HepG2 (cell line): ENCODE measurements at regions not wholly inside any gene's neighbourhood (a gene's known extent, or its start where the extent isn't known, plus 50 kb on each side); places are given as distances from the start of the nearest gene placed in this dataset.

ENCODE experiments used
- ATAC-seq: fragments of 200-7000 bp; cut with Tn5 transposase; 3 replicates; pipeline ENCODE4 v1.9.1; 2020; ENCODE audit warnings: mild to moderate bottlenecking, moderate library complexity
- BruUV-seq: library from RNA; stranded (reverse); fragments of 400-500 nt; replicated peaks from 2 replicates; lab custom pipeline; 2021; lab: Mats Ljungman, UMichigan
- CTCF ChIA-PET: fragments of 300-600 bp; formaldehyde crosslinking; extraction: SDS; loops from one replicate; lab custom pipeline; 2021; ENCODE audit warnings: low total read pairs, inconsistent platforms, low intra/inter-chr PET ratio; lab: Yijun Ruan, JAX
- POLR2A ChIA-PET: fragments of 350-600 bp; sonication (Branson Sonifier 250); formaldehyde crosslinking; loops from one replicate; lab custom pipeline; 2020; ENCODE audit warnings: antibody characterized with exemption, inconsistent platforms; lab: Yijun Ruan, JAX
- DNase-seq: peaks from one replicate; pipeline ENCODE4 v3.0.0-alpha.2; 2015; ENCODE audit warnings: low spot score
- FAIRE-seq: peaks from 3 replicates; lab custom pipeline; 2011; peaks lifted over from hg19 to GRCh38; lab: Jason Lieb, UNC
- H2AFZ ChIP-seq: one replicate; pipeline ENCODE4 v1.6.1; 2011; ENCODE audit warnings: low read length, inconsistent platforms
- H3K27ac ChIP-seq: fragments of 300-600 bp; 3 replicates; pipeline ENCODE4 v1.8.0; 2011; ENCODE audit warnings: mixed run types, mild to moderate bottlenecking, mixed read lengths, low read length, inconsistent platforms; ENCODE audit not compliant: insufficient read depth; ENCODE audit errors: extremely low read length
- H3K27me3 ChIP-seq, 2 experiments: fragments of 200-600 bp in 1 of 2; 2 replicates in 1 of 2; 3 replicates in 1 of 2; pipeline versions ENCODE4 v1.6.0 to v1.8.0; 2011; ENCODE audit warnings: low read length in 2 of 2, mild to moderate bottlenecking in 2 of 2, moderate library complexity in 2 of 2, inconsistent platforms in 1 of 2; ENCODE audit not compliant: insufficient read depth in 2 of 2, control insufficient read depth in 1 of 2
- H3K36me3 ChIP-seq, 2 experiments: fragments of 200-600 bp in 1 of 2; replicated peaks in 1 of 2; 2 replicates in 1 of 2; 3 replicates in 1 of 2; pipeline versions ENCODE4 v1.5.1 to v1.8.0; 2011; ENCODE audit warnings: low read length in 2 of 2, inconsistent platforms in 1 of 2; ENCODE audit not compliant: insufficient read depth in 2 of 2, control insufficient read depth in 1 of 2
- H3K4me1 ChIP-seq: 2 replicates; pipeline ENCODE4 v1.5.1; 2012; ENCODE audit warnings: low read length, inconsistent platforms; ENCODE audit not compliant: insufficient read depth
- H3K4me2 ChIP-seq: 2 replicates; pipeline ENCODE4 v1.6.0; 2011; ENCODE audit warnings: low read depth, low read length, inconsistent platforms
- H3K4me3 ChIP-seq, 3 experiments: fragments of 200-600 bp in 1 of 3; sonication (generic), shearing (Covaris generic) in 1 of 3; replicated peaks in 1 of 3; 2 replicates each; pipeline ENCODE4 v1.5.1; 2011 to 2016; ENCODE audit warnings: low read length in 3 of 3, inconsistent platforms in 2 of 3, low read depth in 2 of 3, mild to moderate bottlenecking in 2 of 3, control low read depth in 1 of 3, mixed read lengths in 1 of 3; ENCODE audit not compliant: insufficient read depth in 1 of 3
- H3K79me2 ChIP-seq: one replicate; pipeline ENCODE4 v1.6.1; 2011; ENCODE audit warnings: low read length, inconsistent platforms; ENCODE audit not compliant: insufficient read depth
- H3K9ac ChIP-seq: 2 replicates; pipeline ENCODE4 v1.6.0; 2011; ENCODE audit warnings: mild to moderate bottlenecking, low read depth, low read length, inconsistent platforms; ENCODE audit not compliant: insufficient read depth
- H3K9me3 ChIP-seq: 2 replicates; pipeline ENCODE4 v1.5.1; 2012; ENCODE audit warnings: mild to moderate bottlenecking, low read length
- H4K20me1 ChIP-seq: 2 replicates; pipeline ENCODE4 v1.6.0; 2011; ENCODE audit warnings: inconsistent platforms, mild to moderate bottlenecking, low read length, moderate library complexity; ENCODE audit not compliant: insufficient read depth
- ELF4 ChIP-seq: sonication (generic); formaldehyde crosslinking; IDR thresholded peaks from 2 replicates; pipeline ENCODE4 v1.5.0; 2020; ENCODE audit warnings: missing genetic modification reagents, mild to moderate bottlenecking, moderate library complexity, borderline replicate concordance
- FLYWCH1 ChIP-seq: sonication (generic); formaldehyde crosslinking; IDR thresholded peaks from 2 replicates; pipeline ENCODE4 v1.8.1; 2023; ENCODE audit warnings: mild to moderate bottlenecking, missing genetic modification reagents
- PRPF4 ChIP-seq: fragments of 200-400 bp; formaldehyde crosslinking; IDR thresholded peaks from 2 replicates; pipeline ENCODE4 v1.6.1; 2016; ENCODE audit warnings: low read length, low read depth; ENCODE audit not compliant: poor library complexity, severe bottlenecking
- RELA ChIP-seq: sonication (generic); formaldehyde crosslinking; IDR thresholded peaks from 2 replicates; pipeline ENCODE4 v1.4.0; 2020; ENCODE audit warnings: missing genetic modification reagents
- TFDP2 ChIP-seq: sonication (generic); formaldehyde crosslinking; IDR thresholded peaks from 2 replicates; pipeline ENCODE4 v1.4.0; 2020; ENCODE audit warnings: missing genetic modification reagents
- THAP9 ChIP-seq: sonication (generic); formaldehyde crosslinking; IDR thresholded peaks from 2 replicates; pipeline ENCODE4; 2020; ENCODE audit warnings: missing genetic modification reagents, mild to moderate bottlenecking, borderline replicate concordance
- ZFP36L1 ChIP-seq: sonication (generic); formaldehyde crosslinking; IDR thresholded peaks from 2 replicates; pipeline ENCODE4 v1.8.0; 2022; ENCODE audit warnings: mild to moderate bottlenecking, missing genetic modification reagents, moderate library complexity
- ZFP91 ChIP-seq: sonication (generic); formaldehyde crosslinking; IDR thresholded peaks from 2 replicates; pipeline ENCODE4 v1.9.0; 2022; ENCODE audit warnings: missing genetic modification reagents, mild to moderate bottlenecking, borderline replicate concordance
- ZNF282 ChIP-seq: fragments of 450-650 bp; IDR thresholded peaks from 2 replicates; pipeline ENCODE4 v1.6.1; 2018; ENCODE audit not compliant: partially characterized antibody
- ZNF30 ChIP-seq: sonication (generic); formaldehyde crosslinking; IDR thresholded peaks from 2 replicates; pipeline ENCODE4 v1.5.0; 2020; ENCODE audit warnings: mild to moderate bottlenecking, missing genetic modification reagents
- ZNF724P ChIP-seq: sonication (generic); formaldehyde crosslinking; IDR thresholded peaks from 2 replicates; pipeline ENCODE4 v1.8.0; 2022; ENCODE audit warnings: missing genetic modification reagents, borderline replicate concordance
- ZNF746 ChIP-seq: sonication (generic); formaldehyde crosslinking; IDR thresholded peaks from 2 replicates; pipeline ENCODE4 v1.8.0; 2022; ENCODE audit warnings: mild to moderate bottlenecking, missing genetic modification reagents
- ZNF761 ChIP-seq: sonication (generic); formaldehyde crosslinking; conservative IDR thresholded peaks from 2 replicates; pipeline ENCODE4 v1.4.0; 2020; ENCODE audit warnings: mild to moderate bottlenecking, missing genetic modification reagents
- ZNF841 ChIP-seq: sonication (generic); formaldehyde crosslinking; IDR thresholded peaks from 2 replicates; pipeline ENCODE4 v1.8.1; 2023; ENCODE audit warnings: missing genetic modification reagents, borderline replicate concordance
- WGBS: methylation state at CpG from one replicate; pipeline ENCODE4 v1.1.6; 2017; ENCODE audit warnings: low lambda C conversion rate; 5-methylcytosine and 5-hydroxymethylcytosine counted together
- in situ Hi-C: cut with HindIII; loops from 2 replicates; pipeline ENCODE4 v1.10.0; 2017; ENCODE audit warnings: low pct_unique_long_range_greater_than_20kb; ENCODE audit not compliant: extremely low pct_ligation_motif_present
- intact Hi-C: fragments of 100-400 bp; cut with micrococcal nuclease; formaldehyde crosslinking; loops from one replicate; pipeline ENCODE4 v1.10.0; 2022; ENCODE audit not compliant: unreplicated experiment

- Histone ChIP-seq H4K20me1 (no peaks in the 10 kb centered on the region), H3K79me2 (no peaks in the 10 kb centered on the region), H3K9me3 (no peaks in the 10 kb centered on the region), H3K9ac (no peak overlapping the region), H3K4me3 (no peak overlapping the region), H3K4me2 (no peak overlapping the region), H2AFZ (no peak overlapping the region), H3K27me3 (peaks cover 0 to 8% of the 10 kb centered on the region in 2 experiments; a peak in 2 of 5 replicates), H3K36me3 (no peaks in the 10 kb centered on the region), H3K27ac (no peak overlapping the region), H3K4me1 (no peaks in the 10 kb centered on the region)
- POLR2A ChIA-PET, result no interaction called here
- TF ChIP-seq ZNF30 (no peak), ZNF746 (CRISPR knock-in tag) (no peak), TFDP2 (CRISPR knock-in tag) (no peak), ZNF761 (CRISPR knock-in tag) (no peak), ZNF282 (no peak), ELF4 (CRISPR knock-in tag) (no peak), ZNF724P (CRISPR knock-in tag) (no peak), RELA (CRISPR knock-in tag) (no peak), ZFP91 (no peak), THAP9 (CRISPR knock-in tag) (no peak), PRPF4 (no peak), ZNF841 (CRISPR knock-in tag) (no peak), FLYWCH1 (CRISPR knock-in tag) (no peak), ZFP36L1 (CRISPR knock-in tag) (no peak)
- DNase-seq (no peak), FAIRE-seq (no peak), ATAC-seq (no peak)
- CTCF ChIA-PET, result no interaction called here
- intact Hi-C loops (no loop called here), in situ Hi-C loops (no loop called here)
- 0% methylated on average over 1 of the region's 2 CpGs for WGBS
- BruUV-seq, result no TSS peak
Measured at GRCh38 chr18:38023871-38024270, 458.3 kb upstream of the CELF4 start.
